IMR-90 (cell line): ENCODE measurements at regions not wholly inside any gene's neighbourhood (a gene's known extent, or its start where the extent isn't known, plus 50 kb on each side); places are given as distances from the start of the nearest gene placed in this dataset.

Experiments
- NFE2L2 ChIP-seq: fragments of 150-350 bp; IDR thresholded peaks from 2 replicates; pipeline ENCODE4 v1.6.1; 2016; ENCODE audit warnings: low read depth, mild to moderate bottlenecking, low read length
- RFX5 ChIP-seq: IDR thresholded peaks from 2 replicates; pipeline ENCODE4 v1.8.0; 2012; ENCODE audit warnings: low read depth, mild to moderate bottlenecking, low read length, moderate library complexity

DNA sequence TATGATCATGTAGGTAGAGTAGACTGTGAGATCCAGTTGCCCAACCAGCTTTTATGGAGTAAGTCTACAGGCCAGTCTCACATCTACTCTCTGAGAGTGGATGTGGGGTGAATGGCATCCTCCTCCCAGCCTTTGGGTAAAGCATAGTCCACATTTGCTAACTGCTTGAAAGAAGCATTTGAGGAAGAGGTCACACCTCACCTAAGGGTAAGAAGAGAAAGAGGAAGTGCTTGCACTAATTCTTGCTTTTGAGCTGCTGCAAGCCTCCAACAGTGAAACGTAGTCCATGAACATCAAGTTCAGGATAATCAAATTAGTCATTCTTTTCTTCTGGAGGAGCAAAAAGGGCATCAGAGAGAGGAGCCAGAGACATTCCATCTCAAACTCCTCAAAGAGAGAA lies 93.9 kb upstream of the AGR3 start:
- TF ChIP-seq NFE2L2 (no peak), RFX5 (no peak)
